ENCODE measurements at regions not wholly inside any gene's neighbourhood (a gene's known extent, or its start where the extent isn't known, plus 50 kb on each side); places are given as distances from the start of the nearest gene placed in this dataset.

DNA sequence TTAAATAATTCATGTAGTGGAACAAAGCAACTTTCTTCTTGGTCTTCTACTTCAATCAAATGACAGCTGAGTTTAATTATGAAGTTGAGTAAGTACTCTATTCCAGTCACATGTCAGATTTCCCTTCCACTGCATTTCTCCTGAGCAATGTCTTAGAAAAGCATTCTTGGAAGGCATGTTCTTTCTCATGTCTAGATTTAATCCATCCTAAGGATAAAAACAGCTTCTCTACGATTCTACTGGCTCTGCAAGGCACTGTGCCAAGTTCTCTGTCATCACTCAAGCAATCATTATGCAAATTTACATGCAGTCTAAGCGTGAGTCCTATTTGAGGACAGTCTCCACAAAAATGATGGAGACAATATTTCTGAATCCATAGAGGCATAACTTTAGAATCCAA, 142.4 kb downstream of the YIPF5 start:
- intact Hi-C loops (cut with DNase I; ENCODE audit: low total_unique reads), result no loop called here
- H3K4me3 ChIP-seq, result no peak overlapping the region
- no peaks in the 10 kb centered on the region for H3K9me3 ChIP-seq
- no peaks in the 10 kb centered on the region for H3K27me3 ChIP-seq (replicated peaks in 1 of 7)
- no peaks in the 10 kb centered on the region for H3K4me1 ChIP-seq
- H3K36me3 ChIP-seq, result no peaks in the 10 kb centered on the region
- TF ChIP-seq CTCF (IDR thresholded peaks at IDR 0.05 in 8 of 11, conservative IDR thresholded peaks at IDR 0.05 in 3 of 11), result no peak
- TF ChIP-seq POLR2A (IDR thresholded peaks at IDR 0.05), result no peak
- DNase-seq, result no peak
- no peak overlapping the region for H3K27ac ChIP-seq
- WGBS, 5 donors, result 26 to 60% (median 43%) methylated on average over 2 of the region's 2 CpGs

DNA sequence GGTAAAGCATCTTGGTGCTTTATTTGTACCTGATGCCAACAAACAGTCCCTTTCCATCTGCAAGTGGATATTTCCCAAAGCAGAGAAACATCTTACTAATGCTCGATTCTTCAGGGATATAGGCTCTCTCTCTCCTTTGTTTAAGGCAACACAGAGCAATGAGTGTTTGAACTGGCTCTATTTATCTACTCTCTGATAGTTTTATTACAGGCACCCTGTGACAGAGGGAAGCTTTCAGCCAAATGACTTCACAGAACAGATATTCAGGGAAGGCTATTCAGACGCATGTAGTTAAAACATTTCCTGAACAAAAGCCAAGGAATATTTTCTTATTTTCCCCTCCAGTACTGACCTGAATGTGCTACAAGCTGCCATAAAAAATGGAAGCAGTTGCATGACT, 141.8 kb downstream of the YIPF5 start:
- 33 to 60% (median 53%) methylated on average over 2 of the region's 2 CpGs for WGBS, 5 donors
- TF ChIP-seq CTCF (IDR thresholded peaks at IDR 0.05 in 8 of 11, conservative IDR thresholded peaks at IDR 0.05 in 3 of 11) (no peak), POLR2A (IDR thresholded peaks at IDR 0.05) (no peak), POLR2AphosphoS5 (IDR thresholded peaks at IDR 0.05) (no peak)
- no peak for DNase-seq
- H3K36me3 ChIP-seq, result no peaks in the 10 kb centered on the region
- intact Hi-C loops (cut with DNase I; ENCODE audit: low total_unique reads), result no loop called here
- H3K9me3 ChIP-seq, result no peaks in the 10 kb centered on the region
- no peak overlapping the region for H3K27ac ChIP-seq
- no peak overlapping the region for H3K4me3 ChIP-seq
- H3K27me3 ChIP-seq (replicated peaks in 1 of 7), result no peaks in the 10 kb centered on the region
- H3K4me1 ChIP-seq, result no peaks in the 10 kb centered on the region

DNA sequence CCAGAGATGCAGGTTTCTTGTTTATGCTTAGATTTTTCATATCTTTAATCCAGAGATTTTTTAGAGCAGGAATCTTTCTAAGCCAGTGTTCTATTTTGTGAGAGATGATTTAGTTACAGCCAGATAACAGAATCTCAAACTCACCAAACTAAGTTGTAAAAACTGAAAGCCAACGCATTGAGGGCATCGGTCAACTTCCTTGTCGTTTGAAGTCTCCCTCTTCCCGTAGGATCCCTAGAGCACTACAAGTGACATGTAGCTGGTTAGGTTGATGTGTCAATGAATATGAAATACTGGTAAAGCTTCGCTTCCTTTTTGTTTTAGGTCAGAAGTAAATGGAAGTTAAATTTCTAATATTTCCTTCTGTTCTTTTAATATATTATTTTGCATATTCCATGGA, 139.6 kb downstream of the YIPF5 start:
- WGBS, 5 donors, result 83 to 93% (median 89%) methylated on average over 5 of the region's 5 CpGs
- H3K4me3 ChIP-seq, result no peak overlapping the region
- H3K9me3 ChIP-seq, result no peaks in the 10 kb centered on the region
- no peak for TF ChIP-seq CTCF (IDR thresholded peaks at IDR 0.05 in 8 of 11, conservative IDR thresholded peaks at IDR 0.05 in 3 of 11)
- TF ChIP-seq POLR2AphosphoS5 (IDR thresholded peaks at IDR 0.05), result no peak
- no peak for TF ChIP-seq POLR2A (IDR thresholded peaks at IDR 0.05)
- no peaks in the 10 kb centered on the region for H3K4me1 ChIP-seq
- intact Hi-C loops (cut with DNase I; ENCODE audit: low total_unique reads), result no loop called here
- no peak overlapping the region for H3K27ac ChIP-seq
- DNase-seq, result no peak
- H3K36me3 ChIP-seq, result no peaks in the 10 kb centered on the region
- H3K27me3 ChIP-seq (replicated peaks in 1 of 7), result peaks cover 0 to 3% (median 0%) of the 10 kb centered on the region in 7 donors

DNA sequence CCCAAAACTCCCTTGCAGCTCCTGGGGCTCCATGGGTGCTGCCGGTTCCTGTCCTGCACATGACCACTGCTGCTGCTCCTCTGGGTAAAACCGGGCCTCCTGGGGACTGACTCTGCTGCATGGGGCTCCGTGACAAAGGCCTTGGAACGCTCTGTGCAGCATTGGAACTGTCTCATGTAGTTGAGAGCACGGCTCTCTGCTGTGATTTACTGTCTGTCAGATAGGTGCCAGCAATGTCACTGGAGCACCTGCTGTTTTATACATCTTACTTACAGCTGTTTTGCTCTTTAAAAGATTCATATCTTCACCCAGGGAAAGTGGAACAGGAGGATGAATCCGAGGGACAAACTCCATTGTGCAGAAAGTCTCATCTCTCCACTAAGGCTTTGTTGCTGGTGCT, 138.1 kb downstream of the YIPF5 start:
- 67 to 74% (median 71%) methylated on average over 6 of the region's 6 CpGs for WGBS, 5 donors
- Histone ChIP-seq H3K27me3 (replicated peaks in 1 of 7) (peaks cover 0 to 6% (median 0%) of the 10 kb centered on the region in 7 donors), H3K4me1 (no peaks in the 10 kb centered on the region), H3K36me3 (no peaks in the 10 kb centered on the region), H3K9me3 (no peaks in the 10 kb centered on the region), H3K27ac (no peak overlapping the region), H3K4me3 (no peak overlapping the region)
- DNase-seq, result no peak
- TF ChIP-seq POLR2A (IDR thresholded peaks at IDR 0.05) (no peak), POLR2AphosphoS5 (IDR thresholded peaks at IDR 0.05) (no peak), CTCF (IDR thresholded peaks at IDR 0.05 in 8 of 11, conservative IDR thresholded peaks at IDR 0.05 in 3 of 11) (no peak)
- intact Hi-C loops (cut with DNase I; ENCODE audit: low total_unique reads), result no loop called here
